ENCODE measurements at regions not wholly inside any gene's neighbourhood (a gene's known extent, or its start where the extent isn't known, plus 50 kb on each side); places are given as distances from the start of the nearest gene placed in this dataset.

DNA sequence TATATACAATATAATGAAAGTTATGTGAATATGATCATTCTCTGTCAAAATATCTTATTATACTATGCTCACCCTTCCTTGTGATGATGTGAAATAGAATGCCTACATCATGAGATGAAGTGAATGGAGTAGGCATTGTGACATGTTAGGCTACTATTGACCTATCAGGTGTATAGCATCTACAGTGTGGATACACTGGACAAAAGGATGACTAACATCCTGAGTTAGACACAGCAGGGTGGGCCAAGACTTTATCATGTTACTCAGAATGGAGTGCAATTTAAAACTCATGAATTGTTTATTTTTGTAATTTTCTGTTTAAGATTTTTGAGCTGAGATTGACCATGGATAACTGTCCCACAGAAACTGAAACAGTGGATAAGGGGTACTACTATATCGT lies 53.4 kb upstream of the NAV3 start:
- no peak for FAIRE-seq
- no peak for DNase-seq (ENCODE audit: low spot score in 2 of 2)

DNA sequence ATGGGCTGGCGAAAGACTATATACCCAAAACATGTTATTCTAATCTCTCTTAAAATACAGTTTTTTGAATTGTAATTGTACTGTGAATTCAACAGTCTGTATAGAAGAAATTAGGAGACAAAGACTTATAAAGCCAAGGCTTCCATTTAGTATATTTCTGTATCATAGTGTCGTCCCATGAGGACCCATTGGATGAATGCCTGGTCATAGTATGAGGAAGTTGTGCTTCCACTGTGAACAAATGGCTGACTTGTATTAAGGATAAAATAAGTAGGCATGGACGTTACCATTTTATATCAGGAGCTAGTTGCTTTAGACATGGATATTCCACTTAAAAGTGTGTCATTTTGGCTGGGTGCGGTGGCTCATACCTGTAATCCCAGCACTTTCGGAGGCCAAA lies 55.9 kb upstream of the NAV3 start:
- no peak for DNase-seq (ENCODE audit: low spot score in 2 of 2)
- no peak for FAIRE-seq

GRCh38 chr12:77772676-77773298 lies 57.9 kb upstream of the NAV3 start:
- FAIRE-seq (no peak), DNase-seq (ENCODE audit: low spot score in 2 of 2) (no peak)

DNA sequence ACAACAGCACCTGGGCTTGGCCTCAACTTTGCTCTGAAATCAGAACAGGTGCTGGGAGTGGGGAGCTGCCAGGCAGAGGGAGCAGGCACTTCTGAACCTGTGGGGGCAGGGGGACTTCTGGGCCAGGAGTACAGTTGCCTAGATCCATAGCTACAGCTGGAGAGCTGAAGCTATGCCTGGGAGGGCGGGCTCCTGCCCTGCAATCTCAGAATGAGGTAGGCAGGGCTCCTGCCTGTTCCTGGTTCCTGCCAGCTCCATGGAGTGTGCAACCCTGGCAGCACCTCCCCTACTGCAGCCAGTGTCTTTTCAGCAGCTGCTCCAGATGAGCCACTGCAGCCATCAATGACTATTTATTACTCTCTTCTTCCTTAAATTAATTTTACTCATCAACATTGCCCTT lies 62.1 kb upstream of the NAV3 start:
- FAIRE-seq: no peak
- DNase-seq (ENCODE audit: low spot score in 2 of 2): no peak

DNA sequence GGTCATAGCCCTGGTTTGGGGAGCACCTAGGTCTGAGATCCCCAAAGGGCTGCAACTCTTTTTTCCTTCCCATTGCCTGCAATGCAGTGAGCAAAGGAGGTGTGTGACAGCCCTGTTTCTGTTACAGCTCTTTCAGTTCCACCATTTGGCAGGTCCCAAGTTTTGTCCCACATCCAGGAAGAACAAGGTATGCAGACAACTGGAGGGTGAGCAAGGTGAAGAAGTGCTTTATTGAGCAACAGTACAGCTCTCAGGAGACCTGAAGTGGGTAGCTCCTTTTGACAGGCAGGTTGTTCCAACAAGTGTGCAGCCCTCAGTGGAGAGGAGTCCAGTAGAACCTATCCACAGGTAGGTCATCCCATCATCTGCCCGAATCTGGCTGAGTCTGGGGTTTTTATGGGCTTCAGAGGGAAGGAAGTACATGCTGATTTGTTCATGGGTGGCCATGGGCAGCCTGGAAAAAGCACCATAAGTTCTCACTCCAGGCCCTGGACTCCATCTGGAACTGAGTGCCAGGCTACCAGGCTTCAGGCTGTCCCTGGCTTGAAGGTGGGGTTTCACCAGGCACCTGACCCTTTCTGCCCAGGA lies 62.8 kb upstream of the NAV3 start:
- no peak for FAIRE-seq
- DNase-seq (ENCODE audit: low spot score in 2 of 2): no peak

GRCh38 chr12:77767335-77767734 lies 63.4 kb upstream of the NAV3 start:
- FAIRE-seq (no peak), DNase-seq (ENCODE audit: low spot score in 2 of 2) (no peak)

- no peak for FAIRE-seq
These were observed 64.5 kb upstream of the NAV3 start for GRCh38 chr12:77766224-77766623.

GRCh38 chr12:77761286-77761685 lies 69.4 kb upstream of the NAV3 start:
- DNase-seq (ENCODE audit: low spot score in 2 of 2) (no peak), FAIRE-seq (no peak)

More at GRCh38 chr12:77766224-77766623, 64.5 kb upstream of the NAV3 start:
- DNase-seq (ENCODE audit: low spot score in 2 of 2): no peak

DNA sequence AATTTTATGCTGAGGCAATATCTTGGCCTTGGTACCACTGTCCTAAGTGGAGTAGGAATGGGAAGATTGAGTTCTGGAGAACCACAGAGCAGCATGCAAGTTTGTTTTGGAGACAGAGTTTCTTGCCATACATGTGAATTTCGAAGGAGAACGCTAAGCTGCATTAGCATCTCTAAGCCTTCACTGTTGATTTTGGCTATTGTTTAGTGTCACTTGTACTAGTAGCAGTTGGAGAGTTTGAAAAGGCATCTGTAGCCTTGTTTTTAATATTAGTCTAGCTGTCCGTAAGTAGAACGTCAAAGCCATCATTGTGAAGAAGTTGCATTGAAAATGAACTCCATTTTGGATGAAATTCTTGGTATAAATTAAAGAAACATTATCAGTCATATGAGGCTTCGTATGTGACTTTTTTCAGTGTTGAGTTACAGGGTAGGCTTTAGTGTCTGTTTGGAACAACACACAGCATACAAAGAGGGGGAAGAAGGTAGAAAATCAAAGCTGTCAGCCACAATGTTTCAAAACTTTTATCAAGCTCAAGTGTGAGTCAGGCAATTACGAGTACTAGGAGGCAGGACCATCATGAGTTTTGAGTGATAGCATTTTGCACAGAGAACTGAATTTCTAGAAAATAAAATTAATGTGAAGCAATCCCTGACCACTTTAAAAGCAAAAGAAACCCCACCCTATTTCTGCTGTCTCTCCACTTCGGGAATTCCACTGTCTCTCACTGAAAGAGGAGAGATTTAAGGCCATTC lies 70.2 kb upstream of the NAV3 start:
- no peak for DNase-seq (ENCODE audit: low spot score in 2 of 2)
- FAIRE-seq: no peak

- no peak for FAIRE-seq
- no peak for DNase-seq (ENCODE audit: low spot score in 2 of 2)
These were observed 76.6 kb upstream of the NAV3 start for GRCh38 chr12:77754086-77754485.

DNA sequence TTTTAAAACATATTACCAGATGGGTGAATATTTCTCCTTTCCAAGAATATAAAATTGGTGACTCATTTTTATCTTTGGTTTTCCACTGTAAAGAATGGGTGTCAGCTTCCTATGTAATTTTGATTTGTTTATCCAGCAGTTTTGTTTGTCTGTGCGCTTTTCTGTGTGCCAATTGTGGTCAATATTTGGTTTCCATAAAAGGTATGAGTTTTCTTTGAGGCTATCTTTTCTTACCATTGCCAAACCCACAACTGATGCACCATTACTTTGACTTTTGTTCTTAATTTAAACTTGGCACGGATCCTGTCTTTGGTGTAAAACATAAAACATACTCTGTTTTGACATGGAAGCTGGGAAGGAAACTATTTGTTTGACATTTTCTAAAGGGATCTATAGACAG lies 78.8 kb upstream of the NAV3 start:
- no peak for FAIRE-seq
- no peak for DNase-seq (ENCODE audit: low spot score in 2 of 2)

DNA sequence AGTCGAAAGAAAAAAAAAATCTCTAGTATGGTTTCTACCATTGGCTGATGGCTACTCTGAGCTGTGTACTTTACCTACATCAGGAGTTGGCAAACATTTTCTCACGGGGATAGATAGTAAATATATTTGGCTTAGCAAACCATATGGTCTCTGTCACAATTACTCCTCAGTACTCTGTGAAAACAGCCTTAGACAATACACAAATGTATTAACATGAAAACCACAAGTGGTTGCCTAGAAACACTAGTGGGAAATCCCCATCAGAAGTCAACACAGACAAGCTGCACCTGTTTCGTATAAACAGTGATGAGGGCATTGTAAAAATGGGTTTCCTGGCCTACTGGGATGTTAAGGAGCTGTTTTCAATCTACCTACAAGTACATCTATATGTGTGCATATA lies 84.6 kb upstream of the NAV3 start:
- no peak for FAIRE-seq
- no peak for DNase-seq (ENCODE audit: low spot score in 2 of 2)

- no peak for FAIRE-seq
These were observed 85.1 kb upstream of the NAV3 start for GRCh38 chr12:77745624-77746023.

DNA sequence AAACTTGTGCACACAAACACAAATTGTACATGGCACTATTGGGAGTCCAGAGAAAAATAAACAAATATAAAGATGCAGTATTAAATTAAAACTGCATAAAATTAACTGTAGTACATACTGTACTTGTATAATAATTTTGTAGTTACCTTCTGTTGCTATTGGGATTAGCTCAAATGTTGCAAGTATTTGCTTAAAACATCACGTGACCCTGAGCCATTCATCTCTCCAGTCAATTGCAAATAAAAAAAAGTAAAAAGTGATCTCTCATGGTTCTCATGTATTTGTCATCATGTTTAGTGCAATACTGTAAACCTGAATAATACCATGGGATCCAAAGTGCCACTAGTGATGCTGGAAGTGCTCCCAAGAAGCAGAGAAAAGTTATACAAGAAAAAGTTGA lies 88.1 kb upstream of the NAV3 start:
- no peak for FAIRE-seq

More at GRCh38 chr12:77745624-77746023, 85.1 kb upstream of the NAV3 start:
- no peak for DNase-seq (ENCODE audit: low spot score in 2 of 2)

GRCh38 chr12:77741974-77742517 lies 88.6 kb upstream of the NAV3 start:
- FAIRE-seq: no peak

More for the DNA sequence above, 88.1 kb upstream of the NAV3 start:
- DNase-seq (ENCODE audit: low spot score in 2 of 2): no peak

GRCh38 chr12:77736219-77736965 lies 94.3 kb upstream of the NAV3 start:
- DNase-seq (ENCODE audit: low spot score in 2 of 2): no peak
- no peak for FAIRE-seq

More at GRCh38 chr12:77741974-77742517, 88.6 kb upstream of the NAV3 start:
- no peak for DNase-seq (ENCODE audit: low spot score in 2 of 2)

DNA sequence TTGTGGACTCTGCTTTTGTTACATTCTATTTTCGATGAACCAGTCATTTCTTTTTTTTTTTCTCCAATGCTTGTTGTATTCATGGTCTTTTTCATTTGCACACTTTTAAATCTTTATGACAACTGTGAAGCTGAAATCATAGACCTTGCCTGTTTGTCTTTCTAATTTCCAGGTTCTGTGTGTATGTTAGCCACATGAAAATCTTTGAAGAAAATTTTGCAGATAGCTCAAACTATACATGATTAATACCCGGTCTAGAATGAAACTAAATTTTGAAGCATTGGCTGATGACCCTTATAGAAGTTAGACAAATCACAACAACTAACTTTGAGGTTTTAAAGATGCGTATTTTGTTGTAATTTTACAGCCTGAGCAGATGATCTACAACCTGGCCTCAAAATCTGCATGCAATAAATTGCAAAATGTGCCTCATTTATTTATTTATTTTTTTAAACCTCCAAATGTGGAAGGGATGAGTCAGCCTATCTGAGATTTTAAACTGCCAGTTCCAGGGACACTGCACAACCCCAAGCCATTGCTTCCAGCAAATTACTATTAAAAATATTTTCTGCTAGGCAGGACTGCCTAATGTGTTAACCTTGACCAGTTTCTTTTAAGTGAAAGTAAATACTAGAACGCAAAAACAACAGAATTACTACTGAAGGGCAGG lies 96.3 kb upstream of the NAV3 start:
- DNase-seq (ENCODE audit: low spot score in 2 of 2) (no peak), FAIRE-seq (no peak)

- FAIRE-seq (no peak), DNase-seq (ENCODE audit: low spot score in 2 of 2) (no peak)
These were observed 102.7 kb upstream of the NAV3 start for GRCh38 chr12:77728018-77728417.

- DNase-seq (ENCODE audit: low spot score in 2 of 2): no peak
- no peak for FAIRE-seq
These were observed 103.2 kb upstream of the NAV3 start for GRCh38 chr12:77727442-77728001.

DNA sequence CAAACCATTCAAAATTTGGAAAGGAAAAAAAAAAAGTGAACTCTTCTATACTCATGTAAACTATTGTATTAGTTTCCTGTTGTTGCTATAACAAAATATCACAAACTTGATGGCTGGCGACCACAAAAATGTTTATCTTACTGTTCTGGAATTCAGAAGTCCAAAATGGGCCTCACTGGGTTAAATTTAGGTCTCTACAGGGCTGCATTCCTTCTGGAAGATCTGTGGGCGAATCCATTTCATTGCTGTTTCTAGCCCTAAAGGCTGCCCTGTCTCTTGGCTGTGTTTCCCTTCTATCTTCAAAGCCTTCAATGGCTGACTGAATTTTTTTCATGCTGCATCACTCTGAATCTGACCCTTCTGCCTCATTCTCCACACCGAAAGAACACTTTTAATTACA lies 105.1 kb upstream of the NAV3 start:
- no peak for FAIRE-seq
- no peak for DNase-seq (ENCODE audit: low spot score in 2 of 2)

Measured in frontal cortex (tissue), 3 donors.